Heart left ventricle (tissue), 16 donors: ENCODE measurements at regions not wholly inside any gene's neighbourhood (a gene's known extent, or its start where the extent isn't known, plus 50 kb on each side); places are given as distances from the start of the nearest gene placed in this dataset.
"Not testable (repeated sequence)": the region's sequence is repeated elsewhere in the genome, so short reads cannot be mapped to it uniquely, and the experiment has no call there.

Source experiments
- ATAC-seq, 4 donors: fragments of 200-7000 bp; cut with Tn5 transposase; one replicate each; pipeline ENCODE4 v1.9.1; 2020 to 2022; ENCODE audit warnings: moderate library complexity in 4 of 4, mild to moderate bottlenecking in 3 of 4, moderate number of reproducible peaks in 1 of 4
- DNase-seq, 5 donors: peaks; one replicate each; pipeline ENCODE4 v3.0.0-alpha.2; 2020
- H3K27ac ChIP-seq, 12 donors: fragments of 200-600 bp; sonication (generic) in 4 of 12; one replicate each; pipeline versions ENCODE4 v1.5.0 to v1.8.0; 2016 to 2022; ENCODE audit warnings: mild to moderate bottlenecking in 2 of 12
- H3K27me3 ChIP-seq, 9 donors: fragments of 200-600 bp; sonication (generic) in 2 of 9; one replicate each; pipeline versions ENCODE4 v1.5.1 to v1.8.0; 2016 to 2022; ENCODE audit warnings: mild to moderate bottlenecking in 3 of 9
- H3K36me3 ChIP-seq, 9 donors: fragments of 200-600 bp; sonication (generic) in 2 of 9; one replicate each; pipeline versions ENCODE4 v1.5.0 to v1.8.0; 2018 to 2022; ENCODE audit warnings: mild to moderate bottlenecking in 2 of 9
- H3K4me1 ChIP-seq, 12 donors: fragments of 200-600 bp; sonication (generic) in 4 of 12; one replicate each; pipeline versions ENCODE4 v1.5.0 to v1.8.0; 2016 to 2022; ENCODE audit warnings: mild to moderate bottlenecking in 3 of 12
- H3K4me3 ChIP-seq, 12 donors: fragments of 200-600 bp; sonication (generic) in 4 of 12; one replicate each; pipeline versions ENCODE4 v1.5.0 to v1.8.0; 2017 to 2022; ENCODE audit warnings: mild to moderate bottlenecking in 9 of 12, moderate library complexity in 4 of 12
- H3K9me3 ChIP-seq, 12 donors: fragments of 200-600 bp; sonication (generic) in 4 of 12; one replicate each; pipeline versions ENCODE4 v1.5.0 to v1.8.0; 2016 to 2022; ENCODE audit warnings: mild to moderate bottlenecking in 1 of 12
- CTCF ChIP-seq, 12 donors: fragments of 200-600 bp; sonication (generic) in 4 of 12; IDR thresholded peaks; one replicate each; pipeline versions ENCODE4 v1.5.0 to v1.8.0; 2018 to 2022; ENCODE audit warnings: antibody characterized with exemption in 12 of 12, mild to moderate bottlenecking in 5 of 12
- POLR2A ChIP-seq, 2 donors: fragments of 450-650 bp; IDR thresholded peaks; one replicate each; pipeline ENCODE4 v1.6.1; 2017; ENCODE audit warnings: antibody characterized with exemption in 2 of 2, mild to moderate bottlenecking in 2 of 2, moderate library complexity in 2 of 2
- WGBS, 4 donors: extraction: QIAGEN DNeasy Blood & Tissue Kit in 2 of 4; methylation state at CpG; one replicate each; pipeline versions ENCODE4 v1.1.5 to v1.1.7; 2013 to 2018; 5-methylcytosine and 5-hydroxymethylcytosine counted together
- intact Hi-C, 10 donors: fragments of 100-400 bp; cut with DNase I; formaldehyde crosslinking; loops; one replicate each; pipeline versions ENCODE4 v1.11.1 to v1.14.2; 2022
- donor health status: ischemic (EF 13 %, LVEDD 7.1; RV severe dilation, severe dysfunction).
- donor health status: healthy with polysubstance abuse.
- donor health status: DM: no; HTN: yes; CAD: no.
- donor health status: DM: no; HTN: no; CAD: no.
- donor health status: ischemic (EF 25% LVEDD 6.9; RV normal size, moderate dysfunction).
- donor health status: ischemic (EF 25% LVEDD 5.7; RV mildly dilated, moderate dysfunction).
- donor health status: healthy.
- donor health status: DM: yes; HTN: yes; CAD: no.
- donor health status: ischemic (EF 35%, LVEDD 5.7; RV mildly dilated, moderate dysfunction).
- donor health status: nonischemic (EF 11% LVEDD 7.7; RV severe dilation, severe dysfunction).
- donor health status: DM: yes; HTN: yes; CAD: no.
- donor health status: PGD.
- donor health status: ischemic (EF 29% LVEDD 5.4; RV normal size, mild dysfunction).
- donor health status: nonischemic (EF 23%, LVEDD 6.1; RV moderate dilation, normal function).

- Histone ChIP-seq H3K4me1 (peaks cover 0 to 9% (median 0%) of the 10 kb centered on the region in 12 donors), H3K36me3 (no peaks in the 10 kb centered on the region), H3K27ac (no peak overlapping the region), H3K9me3 (no peaks in the 10 kb centered on the region), H3K27me3 (no peaks in the 10 kb centered on the region), H3K4me3 (no peak overlapping the region)
- no peak for DNase-seq
- ATAC-seq = no peak
- 62 to 82% (median 67%) methylated on average over 1 of the region's 1 CpG for WGBS, 4 donors
- intact Hi-C loops = no loop called here
- TF ChIP-seq CTCF (IDR thresholded peaks at IDR 0.05) = no peak
- TF ChIP-seq POLR2A (IDR thresholded peaks at IDR 0.05) = no peak
Measured at GRCh38 chr7:113608782-113609181, 310.0 kb downstream of the PPP1R3A start.

- H3K27ac ChIP-seq = peak overlapping the region in 2 of 12 donors; percentile 5 to 31
Measured at GRCh38 chr7:113606325-113606724, 312.5 kb downstream of the PPP1R3A start.

GRCh38 chr7:113600428-113600827 is 318.4 kb downstream of the PPP1R3A start:
- intact Hi-C loops, H3K9me3 ChIP-seq, H3K4me1 ChIP-seq, H3K36me3 ChIP-seq, ATAC-seq, DNase-seq, H3K27ac ChIP-seq, H3K27me3 ChIP-seq, H3K4me3 ChIP-seq: not testable (repeated sequence)
- WGBS, 4 donors = 72 to 82% (median 77%) methylated on average over 2 of the region's 2 CpGs

More at GRCh38 chr7:113606325-113606724, 312.5 kb downstream of the PPP1R3A start:
- TF ChIP-seq CTCF (IDR thresholded peaks at IDR 0.05) (no peak), POLR2A (IDR thresholded peaks at IDR 0.05) (no peak)
- WGBS, 4 donors = 31 to 36% (median 35%) methylated on average over 3 of the region's 3 CpGs
- Histone ChIP-seq H3K36me3 (no peaks in the 10 kb centered on the region), H3K4me1 (peaks cover 0 to 9% (median 0%) of the 10 kb centered on the region in 12 donors), H3K4me3 (no peak overlapping the region), H3K27me3 (no peaks in the 10 kb centered on the region), H3K9me3 (peaks cover 0 to 9% (median 0%) of the 10 kb centered on the region in 12 donors)
- intact Hi-C loops = no loop called here
- DNase-seq (no peak), ATAC-seq (peak in 1 of 4 donors; percentile 39)

GRCh38 chr7:113593455-113593854 is 325.4 kb downstream of the PPP1R3A start:
- H3K36me3 ChIP-seq, DNase-seq, H3K27ac ChIP-seq, H3K4me3 ChIP-seq, H3K9me3 ChIP-seq, ATAC-seq, H3K4me1 ChIP-seq, intact Hi-C loops, H3K27me3 ChIP-seq: not testable (repeated sequence)
- 89 to 93% (median 90%) methylated on average over 28 to 30 of the region's 30 CpGs for WGBS, 4 donors

GRCh38 chr7:113592924-113593323 is 325.9 kb downstream of the PPP1R3A start:
- WGBS, 4 donors = 86 to 95% (median 90%) methylated on average over 7 to 8 of the region's 8 CpGs

GRCh38 chr7:113582471-113582870 is 336.3 kb downstream of the PPP1R3A start:
- intact Hi-C loops = no loop called here
- DNase-seq = no peak
- no peak overlapping the region for H3K4me3 ChIP-seq
- no peaks in the 10 kb centered on the region for H3K4me1 ChIP-seq
- no peak overlapping the region for H3K27ac ChIP-seq
- no peaks in the 10 kb centered on the region for H3K9me3 ChIP-seq
- no peak for ATAC-seq
- H3K36me3 ChIP-seq = no peaks in the 10 kb centered on the region
- no peaks in the 10 kb centered on the region for H3K27me3 ChIP-seq
- TF ChIP-seq CTCF (IDR thresholded peaks at IDR 0.05) (no peak), POLR2A (IDR thresholded peaks at IDR 0.05) (no peak)

More at GRCh38 chr7:113592924-113593323, 325.9 kb downstream of the PPP1R3A start:
- H3K36me3 ChIP-seq, ATAC-seq, H3K27ac ChIP-seq, H3K27me3 ChIP-seq, H3K4me3 ChIP-seq, H3K9me3 ChIP-seq, DNase-seq, intact Hi-C loops, H3K4me1 ChIP-seq: not testable (repeated sequence)

- H3K36me3 ChIP-seq, H3K4me1 ChIP-seq, H3K27me3 ChIP-seq, H3K4me3 ChIP-seq, H3K27ac ChIP-seq, ATAC-seq, DNase-seq, intact Hi-C loops, H3K9me3 ChIP-seq: not testable (repeated sequence)
- 75 to 87% (median 82%) methylated on average over 8 of the region's 8 CpGs for WGBS, 4 donors
Measured at GRCh38 chr7:113563257-113563656, 355.6 kb downstream of the PPP1R3A start.
